ENCODE measurements at regions not wholly inside any gene's neighbourhood (a gene's known extent, or its start where the extent isn't known, plus 50 kb on each side); places are given as distances from the start of the nearest gene placed in this dataset.

DNA sequence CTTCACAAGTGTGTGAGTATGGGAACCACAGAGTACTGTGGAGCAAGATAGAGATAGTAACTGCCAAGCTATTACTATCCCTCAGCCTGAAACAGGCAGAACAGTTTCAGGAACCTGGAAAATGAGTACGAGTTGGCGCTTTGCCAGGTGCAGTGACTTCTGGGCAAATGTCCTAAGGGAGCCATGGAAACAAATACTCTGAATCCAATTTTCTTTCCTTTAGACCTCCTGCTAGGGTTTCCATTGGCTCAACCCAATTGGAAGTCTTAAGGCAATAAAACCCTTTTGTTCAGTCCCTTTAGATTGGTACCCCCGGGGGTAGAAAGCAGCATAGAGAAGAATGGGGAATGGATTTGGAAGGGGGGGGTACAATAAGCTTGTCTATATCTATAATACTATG lies 205.0 kb upstream of the EPHA7 start:
- Mint-ChIP-seq H3K27me3 (no peaks in the 10 kb centered on the region), H3K9me3 (ENCODE audit: insufficient read depth) (no peaks in the 10 kb centered on the region), H3K4me3 (no peak overlapping the region), H3K4me1 (no peaks in the 10 kb centered on the region), H3K27ac (no peak overlapping the region)
- intact Hi-C loops (cut with micrococcal nuclease): no loop called here
- ChIA-PET POLR2A (no interaction called here), CTCF (no interaction called here)
- Histone ChIP-seq H3K27ac (ENCODE audit: low read length in 2 of 2) (no peak overlapping the region), H3K9me3 (ENCODE audit: control extremely low read depth in 1 of 3, control insufficient read depth in 2 of 3, insufficient read depth in 1 of 3, low read length in 2 of 3) (no peaks in the 10 kb centered on the region), H2AFZ (ENCODE audit: insufficient read depth, low read depth, low read length, poor library complexity, severe bottlenecking) (no peak overlapping the region), H3K4me1 (ENCODE audit: control insufficient read depth in 2 of 2, insufficient read depth in 2 of 2, low read length in 2 of 2) (no peaks in the 10 kb centered on the region), H3K9ac (ENCODE audit: low read length) (no peak overlapping the region), H3K27me3 (replicated peaks in 1 of 4; ENCODE audit: control extremely low read depth in 1 of 4, control insufficient read depth in 3 of 4, insufficient read depth in 4 of 4, low read length in 3 of 4) (no peaks in the 10 kb centered on the region), H3K4me3 (ENCODE audit: control extremely low read depth in 1 of 5, extremely low read depth in 1 of 5, insufficient read depth in 1 of 5, low read depth in 2 of 5, low read length in 4 of 5) (no peak overlapping the region), H3K4me2 (replicated peaks; ENCODE audit: low read depth, low read length, poor library complexity, severe bottlenecking) (no peak overlapping the region), H3K36me3 (replicated peaks in 1 of 2; ENCODE audit: control extremely low read depth in 1 of 2, control insufficient read depth in 1 of 2, extremely low read depth in 1 of 2, insufficient read depth in 2 of 2, low read length in 1 of 2) (no peaks in the 10 kb centered on the region), H3K79me2 (ENCODE audit: control insufficient read depth, insufficient read depth, low read length) (no peaks in the 10 kb centered on the region), H4K20me1 (ENCODE audit: control insufficient read depth, insufficient read depth, low read length, poor library complexity, severe bottlenecking) (no peaks in the 10 kb centered on the region)
- no peak for TF ChIP-seq CTCF (IDR thresholded peaks at IDR 0.05)
- no peak for TF ChIP-seq EZH2 (IDR thresholded peaks at IDR 0.05; ENCODE audit: borderline replicate concordance, insufficient read depth, low read depth, low read length, poor library complexity, severe bottlenecking)
- ATAC-seq (ENCODE audit: low read depth) (no peak), DNase-seq (no peak)
- 89% methylated on average over 2 of the region's 3 CpGs for WGBS (ENCODE audit: insufficient coverage)

GRCh38 chr6:93621442-93621841 lies 202.1 kb upstream of the EPHA7 start:
- Histone ChIP-seq H3K27ac (ENCODE audit: low read length in 2 of 2) (no peak overlapping the region), H3K9ac (ENCODE audit: low read length) (no peak overlapping the region), H3K36me3 (replicated peaks in 1 of 2; ENCODE audit: control extremely low read depth in 1 of 2, control insufficient read depth in 1 of 2, extremely low read depth in 1 of 2, insufficient read depth in 2 of 2, low read length in 1 of 2) (no peaks in the 10 kb centered on the region), H4K20me1 (ENCODE audit: control insufficient read depth, insufficient read depth, low read length, poor library complexity, severe bottlenecking) (no peaks in the 10 kb centered on the region), H3K4me3 (ENCODE audit: control extremely low read depth in 1 of 5, extremely low read depth in 1 of 5, insufficient read depth in 1 of 5, low read depth in 2 of 5, low read length in 4 of 5) (no peak overlapping the region), H3K9me3 (ENCODE audit: control extremely low read depth in 1 of 3, control insufficient read depth in 2 of 3, insufficient read depth in 1 of 3, low read length in 2 of 3) (no peaks in the 10 kb centered on the region), H3K79me2 (ENCODE audit: control insufficient read depth, insufficient read depth, low read length) (no peaks in the 10 kb centered on the region), H3K4me2 (replicated peaks; ENCODE audit: low read depth, low read length, poor library complexity, severe bottlenecking) (no peak overlapping the region), H3K27me3 (replicated peaks in 1 of 4; ENCODE audit: control extremely low read depth in 1 of 4, control insufficient read depth in 3 of 4, insufficient read depth in 4 of 4, low read length in 3 of 4) (no peaks in the 10 kb centered on the region), H2AFZ (ENCODE audit: insufficient read depth, low read depth, low read length, poor library complexity, severe bottlenecking) (no peak overlapping the region), H3K4me1 (ENCODE audit: control insufficient read depth in 2 of 2, insufficient read depth in 2 of 2, low read length in 2 of 2) (no peaks in the 10 kb centered on the region)
- Mint-ChIP-seq H3K4me3 (no peak overlapping the region), H3K27ac (no peak overlapping the region), H3K27me3 (no peaks in the 10 kb centered on the region), H3K4me1 (no peaks in the 10 kb centered on the region), H3K9me3 (ENCODE audit: insufficient read depth) (peaks cover 3% of the 10 kb centered on the region)
- DNase-seq: no peak
- ATAC-seq (ENCODE audit: low read depth): no peak
- no CpG with 5 or more reads among the region's 1 CpG for WGBS (ENCODE audit: insufficient coverage)
- intact Hi-C loops (cut with micrococcal nuclease): no loop called here
- TF ChIP-seq EZH2 (IDR thresholded peaks at IDR 0.05; ENCODE audit: borderline replicate concordance, insufficient read depth, low read depth, low read length, poor library complexity, severe bottlenecking) (no peak), CTCF (IDR thresholded peaks at IDR 0.05) (no peak)
- CTCF ChIA-PET: no interaction called here
- POLR2A ChIA-PET: no interaction called here

All from B cell (primary cell).